Upper lobe of right lung (tissue), 1 donor: ENCODE measurements at regions not wholly inside any gene's neighbourhood (a gene's known extent, or its start where the extent isn't known, plus 50 kb on each side); places are given as distances from the start of the nearest gene placed in this dataset.

Experiments used
- ATAC-seq: fragments of 200-7000 bp; cut with Tn5 transposase; one replicate; pipeline ENCODE4 v1.9.1; 2020; ENCODE audit warnings: mild to moderate bottlenecking, moderate library complexity
- DNase-seq: peaks from one replicate; pipeline ENCODE4 v3.0.0-alpha.2; 2020
- H3K27ac ChIP-seq: fragments of 200-600 bp; one replicate; pipeline ENCODE4 v1.8.0; 2022
- H3K27me3 ChIP-seq: fragments of 200-600 bp; one replicate; pipeline ENCODE4 v1.8.0; 2022; ENCODE audit warnings: mild to moderate bottlenecking
- H3K36me3 ChIP-seq: fragments of 200-600 bp; one replicate; pipeline ENCODE4 v1.8.0; 2022
- H3K4me1 ChIP-seq: fragments of 200-600 bp; one replicate; pipeline ENCODE4 v1.8.0; 2022
- H3K4me3 ChIP-seq: fragments of 200-600 bp; one replicate; pipeline ENCODE4 v1.8.0; 2022; ENCODE audit warnings: mild to moderate bottlenecking
- H3K9me3 ChIP-seq: fragments of 200-600 bp; one replicate; pipeline ENCODE4 v1.8.0; 2022
- intact Hi-C: fragments of 100-400 bp; cut with DNase I; formaldehyde crosslinking; loops from one replicate; pipeline ENCODE4 v1.11.0; 2022
- TF ChIP-seq, protein P1 (sequence below): fragments of 200-600 bp; IDR thresholded peaks from one replicate; pipeline ENCODE4 v1.8.0; 2022; ENCODE audit warnings: antibody characterized with exemption
- donor health status: DM: no; HTN: yes; CAD: no; lungs with severe emphysema.

DNA sequence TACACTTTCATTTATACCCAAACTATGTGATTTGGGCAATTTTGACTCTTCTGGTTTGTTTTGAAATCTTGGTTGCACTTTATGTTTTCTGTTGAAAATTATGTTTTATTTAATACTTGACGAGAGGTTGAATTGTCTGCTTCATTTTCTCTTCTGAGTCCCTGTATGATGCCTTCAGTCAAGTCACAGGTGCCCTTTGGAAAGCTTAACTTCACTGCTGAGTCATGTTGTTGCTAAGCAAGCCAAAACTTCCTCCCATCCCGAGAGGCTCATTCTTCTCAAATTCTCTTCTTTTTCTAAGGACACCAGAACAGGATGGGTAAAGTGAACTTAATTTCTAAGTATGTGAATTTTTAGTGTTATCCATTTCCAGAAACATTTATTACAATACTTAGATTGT lies 455.3 kb upstream of the PTGER4 start:
- no peaks in the 10 kb centered on the region for H3K27me3 ChIP-seq
- intact Hi-C loops: no loop called here
- no peaks in the 10 kb centered on the region for H3K4me1 ChIP-seq
- H3K27ac ChIP-seq: no peak overlapping the region
- no peaks in the 10 kb centered on the region for H3K9me3 ChIP-seq
- no peak overlapping the region for H3K4me3 ChIP-seq
- DNase-seq: no peak
- H3K36me3 ChIP-seq: no peaks in the 10 kb centered on the region
- no peak for ATAC-seq
- TF ChIP-seq, protein P1, sequence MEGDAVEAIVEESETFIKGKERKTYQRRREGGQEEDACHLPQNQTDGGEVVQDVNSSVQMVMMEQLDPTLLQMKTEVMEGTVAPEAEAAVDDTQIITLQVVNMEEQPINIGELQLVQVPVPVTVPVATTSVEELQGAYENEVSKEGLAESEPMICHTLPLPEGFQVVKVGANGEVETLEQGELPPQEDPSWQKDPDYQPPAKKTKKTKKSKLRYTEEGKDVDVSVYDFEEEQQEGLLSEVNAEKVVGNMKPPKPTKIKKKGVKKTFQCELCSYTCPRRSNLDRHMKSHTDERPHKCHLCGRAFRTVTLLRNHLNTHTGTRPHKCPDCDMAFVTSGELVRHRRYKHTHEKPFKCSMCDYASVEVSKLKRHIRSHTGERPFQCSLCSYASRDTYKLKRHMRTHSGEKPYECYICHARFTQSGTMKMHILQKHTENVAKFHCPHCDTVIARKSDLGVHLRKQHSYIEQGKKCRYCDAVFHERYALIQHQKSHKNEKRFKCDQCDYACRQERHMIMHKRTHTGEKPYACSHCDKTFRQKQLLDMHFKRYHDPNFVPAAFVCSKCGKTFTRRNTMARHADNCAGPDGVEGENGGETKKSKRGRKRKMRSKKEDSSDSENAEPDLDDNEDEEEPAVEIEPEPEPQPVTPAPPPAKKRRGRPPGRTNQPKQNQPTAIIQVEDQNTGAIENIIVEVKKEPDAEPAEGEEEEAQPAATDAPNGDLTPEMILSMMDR: no peak

DNA sequence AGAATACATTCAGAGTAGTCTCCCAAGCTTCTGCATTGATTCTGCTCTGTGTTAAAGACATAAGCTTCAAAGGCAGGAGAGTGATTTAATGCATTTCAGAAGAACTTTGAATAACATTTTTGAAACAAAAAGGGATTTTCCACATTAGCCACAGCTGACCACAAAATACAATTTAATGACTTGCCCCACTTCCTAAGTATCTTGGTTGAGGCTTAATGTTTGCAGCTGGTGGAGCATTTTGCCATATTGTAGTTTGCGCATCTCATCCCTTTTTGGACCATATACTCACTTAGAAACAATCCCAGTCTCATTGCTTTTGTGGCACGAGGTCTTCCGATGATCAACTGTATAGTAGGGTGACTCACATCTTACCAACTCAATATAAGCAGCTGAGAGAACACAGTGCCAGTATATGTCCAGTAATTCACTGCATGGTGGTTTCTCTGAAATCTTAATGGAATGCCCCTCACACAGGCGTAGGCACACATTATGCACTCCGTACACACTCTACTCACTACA lies 455.8 kb upstream of the PTGER4 start:
- TF ChIP-seq, protein P1: no peak
- H3K4me3 ChIP-seq: no peak overlapping the region
- DNase-seq: no peak
- H3K27ac ChIP-seq: no peak overlapping the region
- no peak for ATAC-seq
- intact Hi-C loops: no loop called here
- no peaks in the 10 kb centered on the region for H3K27me3 ChIP-seq
- no peaks in the 10 kb centered on the region for H3K4me1 ChIP-seq
- no peaks in the 10 kb centered on the region for H3K36me3 ChIP-seq
- H3K9me3 ChIP-seq: no peaks in the 10 kb centered on the region

DNA sequence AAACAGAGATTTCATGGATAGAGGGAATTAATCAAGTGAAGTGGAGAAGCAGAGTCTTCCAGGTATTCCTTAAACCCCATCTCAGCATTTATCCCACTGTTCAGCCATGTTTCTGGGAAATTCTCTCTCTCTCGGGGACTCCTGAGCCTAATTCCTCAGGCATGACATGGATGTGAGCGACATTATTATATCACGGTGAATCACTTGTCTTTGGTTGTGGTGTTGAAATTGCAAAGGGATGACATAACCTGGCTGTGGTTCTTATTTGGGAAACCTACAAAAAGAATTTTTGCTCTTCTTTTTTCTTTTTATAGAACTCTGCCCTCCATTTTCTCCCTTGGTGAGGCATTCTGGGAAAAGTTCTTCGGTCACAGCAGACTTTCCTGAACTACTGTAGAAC lies 457.9 kb upstream of the PTGER4 start:
- TF ChIP-seq, protein P1: no peak
- DNase-seq (no peak), ATAC-seq (no peak)
- Histone ChIP-seq H3K4me1 (no peaks in the 10 kb centered on the region), H3K9me3 (no peaks in the 10 kb centered on the region), H3K27me3 (no peaks in the 10 kb centered on the region), H3K4me3 (no peak overlapping the region), H3K36me3 (no peaks in the 10 kb centered on the region), H3K27ac (no peak overlapping the region)
- intact Hi-C loops: no loop called here

DNA sequence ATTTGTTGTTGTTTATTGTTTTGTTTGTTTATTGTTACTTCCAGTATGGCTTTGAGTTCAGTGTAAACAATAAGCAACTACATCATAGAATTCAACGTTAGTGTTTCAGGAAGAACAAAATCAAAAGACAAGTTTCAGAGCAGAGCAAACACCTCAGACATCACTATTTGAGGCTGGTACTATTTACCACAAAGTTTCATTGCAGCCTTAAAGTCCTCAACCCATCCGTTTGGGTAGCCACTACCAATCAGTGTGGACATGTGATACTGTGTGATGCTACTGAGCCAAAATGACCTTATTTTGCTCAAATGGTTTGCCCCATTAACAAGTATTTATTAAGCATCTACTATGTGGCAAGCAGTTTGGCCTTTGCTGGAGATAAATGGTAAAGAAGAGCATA lies 458.5 kb upstream of the PTGER4 start:
- H3K9me3 ChIP-seq: no peaks in the 10 kb centered on the region
- no peaks in the 10 kb centered on the region for H3K36me3 ChIP-seq
- ATAC-seq: no peak
- DNase-seq: no peak
- intact Hi-C loops: no loop called here
- no peak overlapping the region for H3K27ac ChIP-seq
- no peaks in the 10 kb centered on the region for H3K4me1 ChIP-seq
- TF ChIP-seq, protein P1: no peak
- no peak overlapping the region for H3K4me3 ChIP-seq
- no peaks in the 10 kb centered on the region for H3K27me3 ChIP-seq

DNA sequence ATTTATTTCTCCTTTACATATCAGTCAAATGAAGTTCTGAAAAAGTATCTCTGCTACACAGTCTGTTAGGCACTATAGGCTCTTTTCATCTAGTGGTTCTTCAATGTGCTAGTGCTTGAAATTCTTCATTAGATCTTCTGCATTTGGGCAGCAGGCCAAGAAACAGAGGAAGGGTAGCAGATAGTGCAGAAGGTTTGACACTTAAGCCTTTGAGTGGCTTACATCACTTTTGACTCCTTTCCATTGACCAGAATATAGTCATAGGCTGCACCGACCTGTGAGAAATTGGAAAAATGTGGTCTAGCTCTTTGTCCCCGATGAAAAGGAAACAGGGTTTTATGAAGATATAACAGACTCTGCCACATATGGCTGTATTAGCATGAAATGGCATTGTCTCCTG lies 459.5 kb upstream of the PTGER4 start:
- H3K4me1 ChIP-seq: no peaks in the 10 kb centered on the region
- DNase-seq (no peak), ATAC-seq (no peak)
- H3K4me3 ChIP-seq: no peak overlapping the region
- TF ChIP-seq, protein P1: no peak
- H3K27me3 ChIP-seq: no peaks in the 10 kb centered on the region
- intact Hi-C loops: no loop called here
- H3K27ac ChIP-seq: no peak overlapping the region
- H3K36me3 ChIP-seq: no peaks in the 10 kb centered on the region
- H3K9me3 ChIP-seq: no peaks in the 10 kb centered on the region

DNA sequence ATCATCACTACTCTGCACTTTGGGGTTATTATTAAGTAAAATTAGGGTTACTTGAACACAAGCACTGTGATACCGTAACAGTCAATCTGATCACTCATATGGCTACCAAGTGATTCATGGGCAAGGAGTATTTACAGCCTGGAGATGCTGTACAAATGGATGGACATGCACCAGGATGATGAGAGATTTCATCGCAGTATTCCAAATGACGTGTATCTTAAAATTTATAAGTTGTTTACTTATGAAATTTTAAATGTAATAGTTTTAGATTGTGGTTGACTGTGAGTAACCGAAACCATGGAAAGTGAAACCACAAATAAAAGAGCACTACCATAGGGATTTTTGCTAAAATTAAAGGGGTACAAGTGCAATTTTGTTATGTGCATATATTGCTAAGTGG lies 462.2 kb upstream of the PTGER4 start:
- TF ChIP-seq, protein P1: no peak
- Histone ChIP-seq H3K27me3 (no peaks in the 10 kb centered on the region), H3K36me3 (no peaks in the 10 kb centered on the region), H3K27ac (no peak overlapping the region), H3K4me1 (no peaks in the 10 kb centered on the region), H3K4me3 (no peak overlapping the region), H3K9me3 (no peaks in the 10 kb centered on the region)
- intact Hi-C loops: no loop called here
- DNase-seq (no peak), ATAC-seq (no peak)
